ENCODE measurements at regions not wholly inside any gene's neighbourhood (a gene's known extent, or its start where the extent isn't known, plus 50 kb on each side); places are given as distances from the start of the nearest gene placed in this dataset.

DNA sequence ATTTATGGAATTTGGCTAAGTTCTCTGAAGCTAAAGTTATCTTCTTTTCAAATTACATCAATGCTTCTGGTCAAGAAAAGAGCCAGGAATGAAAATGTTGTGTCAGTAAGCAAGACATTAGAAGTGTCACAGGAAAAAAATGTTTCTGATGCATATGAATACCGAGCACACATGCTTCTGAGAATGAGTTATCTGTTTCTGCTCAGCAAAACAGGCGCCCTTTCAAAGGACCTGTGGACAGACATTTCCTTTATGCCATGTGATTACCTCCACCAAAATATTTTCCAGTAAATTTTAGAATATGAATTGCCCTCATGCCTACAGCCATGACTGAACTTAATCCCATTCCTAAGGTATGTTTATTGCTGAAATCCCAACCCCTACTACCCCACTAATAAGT, 55.4 kb upstream of the RNF180 start:
- H3K36me3 Mint-ChIP-seq (ENCODE audit: low read depth), result no peaks in the 10 kb centered on the region
- H3K9me3 Mint-ChIP-seq, result peaks cover 20% of the 10 kb centered on the region
- H3K4me1 Mint-ChIP-seq, result no peaks in the 10 kb centered on the region
- no peak overlapping the region for H3K27ac Mint-ChIP-seq
- H3K4me3 Mint-ChIP-seq, result no peak overlapping the region
- no peaks in the 10 kb centered on the region for H3K27me3 Mint-ChIP-seq (ENCODE audit: low read depth, poor library complexity)
- TF ChIP-seq CTCF (IDR thresholded peaks at IDR 0.05), result no peak
- no peak for DNase-seq

- H3K4me3 Mint-ChIP-seq, result no peak overlapping the region
- no peaks in the 10 kb centered on the region for H3K27me3 Mint-ChIP-seq (ENCODE audit: low read depth, poor library complexity)
- H3K36me3 Mint-ChIP-seq (ENCODE audit: low read depth), result no peaks in the 10 kb centered on the region
- H3K4me1 Mint-ChIP-seq, result no peaks in the 10 kb centered on the region
- TF ChIP-seq CTCF (IDR thresholded peaks at IDR 0.05), result no peak
- peaks cover 27% of the 10 kb centered on the region for H3K9me3 Mint-ChIP-seq
- DNase-seq, result no peak
- no peak overlapping the region for H3K27ac Mint-ChIP-seq
Measured at GRCh38 chr5:64108674-64109073, 57.0 kb upstream of the RNF180 start.

DNA sequence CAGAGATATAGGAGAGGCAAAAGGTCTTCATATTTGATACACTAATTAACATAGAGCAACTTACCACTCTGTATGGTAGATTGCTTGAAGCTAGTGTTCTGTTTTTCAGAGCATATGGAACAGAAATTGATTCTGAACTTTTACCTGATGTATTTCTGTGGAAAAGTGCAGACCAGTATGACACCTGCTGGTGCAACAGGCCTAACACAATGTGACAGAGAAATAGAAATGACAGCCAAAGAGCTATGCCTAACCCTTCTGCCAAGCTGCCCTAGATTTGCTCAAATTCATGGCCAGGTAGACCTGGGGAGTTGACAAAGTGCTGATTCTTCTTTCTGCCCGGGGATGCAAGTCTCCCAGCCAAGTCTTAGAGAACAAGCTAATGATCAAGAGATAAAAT, 65.4 kb upstream of the RNF180 start:
- TF ChIP-seq CTCF (IDR thresholded peaks at IDR 0.05), result no peak
- Mint-ChIP-seq H3K27me3 (ENCODE audit: low read depth, poor library complexity) (no peaks in the 10 kb centered on the region), H3K27ac (no peak overlapping the region), H3K9me3 (peaks cover 11% of the 10 kb centered on the region), H3K36me3 (ENCODE audit: low read depth) (no peaks in the 10 kb centered on the region), H3K4me3 (no peak overlapping the region), H3K4me1 (no peaks in the 10 kb centered on the region)
- DNase-seq, result no peak

- no peaks in the 10 kb centered on the region for H3K36me3 Mint-ChIP-seq (ENCODE audit: low read depth)
- no peak overlapping the region for H3K4me3 Mint-ChIP-seq
- no peaks in the 10 kb centered on the region for H3K27me3 Mint-ChIP-seq (ENCODE audit: low read depth, poor library complexity)
- DNase-seq, result no peak
- peaks cover 6% of the 10 kb centered on the region for H3K9me3 Mint-ChIP-seq
- no peaks in the 10 kb centered on the region for H3K4me1 Mint-ChIP-seq
- no peak for TF ChIP-seq CTCF (IDR thresholded peaks at IDR 0.05)
- no peak overlapping the region for H3K27ac Mint-ChIP-seq
Measured at GRCh38 chr5:64096771-64097170, 68.9 kb upstream of the RNF180 start.

- no peak for DNase-seq
- Mint-ChIP-seq H3K27me3 (ENCODE audit: low read depth, poor library complexity) (peaks cover 3% of the 10 kb centered on the region), H3K4me3 (no peak overlapping the region), H3K4me1 (no peaks in the 10 kb centered on the region), H3K9me3 (no peaks in the 10 kb centered on the region), H3K27ac (no peak overlapping the region), H3K36me3 (ENCODE audit: low read depth) (no peaks in the 10 kb centered on the region)
- TF ChIP-seq CTCF (IDR thresholded peaks at IDR 0.05), result no peak
Measured at GRCh38 chr5:64077589-64077988, 88.1 kb upstream of the RNF180 start.

- peak; percentile 60 for TF ChIP-seq CTCF (IDR thresholded peaks at IDR 0.05)
- no peaks in the 10 kb centered on the region for H3K4me1 Mint-ChIP-seq
- DNase-seq, result peak; percentile 24
- no peaks in the 10 kb centered on the region for H3K9me3 Mint-ChIP-seq
- no peaks in the 10 kb centered on the region for H3K36me3 Mint-ChIP-seq (ENCODE audit: low read depth)
- no peak overlapping the region for H3K27ac Mint-ChIP-seq
- peaks cover 4% of the 10 kb centered on the region for H3K27me3 Mint-ChIP-seq (ENCODE audit: low read depth, poor library complexity)
- no peak overlapping the region for H3K4me3 Mint-ChIP-seq
Measured at GRCh38 chr5:64074533-64074932, 91.1 kb upstream of the RNF180 start.

Measured in nephron progenitor cell (in vitro differentiated cells).